HG03039 (cell line): ENCODE measurements at regions not wholly inside any gene's neighbourhood (a gene's known extent, or its start where the extent isn't known, plus 50 kb on each side); places are given as distances from the start of the nearest gene placed in this dataset.

ENCODE experiments used
- ATAC-seq: cut with Tn5 transposase; IDR thresholded peaks from one replicate; pipeline ENCODE4 v1.9.1; 2021; ENCODE audit warnings: mild to moderate bottlenecking, moderate library complexity; ENCODE audit not compliant: unreplicated experiment

GRCh38 chr16:64147941-64148340, 973.9 kb downstream of the CDH11 start:
- no peak for ATAC-seq

- no peak for ATAC-seq
Observed at GRCh38 chr16:64144617-64145016, 977.2 kb downstream of the CDH11 start.

GRCh38 chr16:64138621-64139020, 983.2 kb downstream of the CDH11 start:
- ATAC-seq, result no peak

- no peak for ATAC-seq
Observed at GRCh38 chr16:64138006-64138405, 983.9 kb downstream of the CDH11 start.

- ATAC-seq, result no peak
Observed at GRCh38 chr16:64136743-64137142, 985.1 kb downstream of the CDH11 start.

GRCh38 chr16:64136314-64136713, 985.5 kb downstream of the CDH11 start:
- no peak for ATAC-seq

GRCh38 chr16:64133366-64133765, 988.5 kb downstream of the CDH11 start:
- ATAC-seq, result no peak

- no peak for ATAC-seq
Observed at GRCh38 chr16:64132759-64133361, 989.0 kb downstream of the CDH11 start.

- ATAC-seq, result no peak
Observed at GRCh38 chr16:64132190-64132589, 989.7 kb downstream of the CDH11 start.

GRCh38 chr16:64131423-64131822, 990.4 kb downstream of the CDH11 start:
- no peak for ATAC-seq

GRCh38 chr16:64130140-64130539, 991.7 kb downstream of the CDH11 start:
- ATAC-seq, result no peak

- ATAC-seq, result no peak
Observed at GRCh38 chr16:64122177-64122576, 999.7 kb downstream of the CDH11 start.

GRCh38 chr16:64121473-64121872, 1000.4 kb downstream of the CDH11 start:
- no peak for ATAC-seq

GRCh38 chr16:64116151-64116550, 1005.7 kb downstream of the CDH11 start:
- no peak for ATAC-seq

GRCh38 chr16:64109241-64109640, 1012.6 kb downstream of the CDH11 start:
- no peak for ATAC-seq

GRCh38 chr16:64102654-64103053, 1019.2 kb downstream of the CDH11 start:
- ATAC-seq, result no peak

- no peak for ATAC-seq
Observed at GRCh38 chr16:64098451-64098850, 1023.4 kb downstream of the CDH11 start.

- ATAC-seq, result no peak
Observed at GRCh38 chr16:64096689-64097088, 1025.2 kb downstream of the CDH11 start.

- no peak for ATAC-seq
Observed at GRCh38 chr16:64094992-64095634, 1026.8 kb downstream of the CDH11 start.

- ATAC-seq, result no peak
Observed at GRCh38 chr16:64094181-64094965, 1027.5 kb downstream of the CDH11 start.

GRCh38 chr16:64092271-64092670, 1029.6 kb downstream of the CDH11 start:
- no peak for ATAC-seq

- no peak for ATAC-seq
Observed at GRCh38 chr16:64090327-64090726, 1031.5 kb downstream of the CDH11 start.
